ENCODE measurements at regions not wholly inside any gene's neighbourhood (a gene's known extent, or its start where the extent isn't known, plus 50 kb on each side); places are given as distances from the start of the nearest gene placed in this dataset.

DNA sequence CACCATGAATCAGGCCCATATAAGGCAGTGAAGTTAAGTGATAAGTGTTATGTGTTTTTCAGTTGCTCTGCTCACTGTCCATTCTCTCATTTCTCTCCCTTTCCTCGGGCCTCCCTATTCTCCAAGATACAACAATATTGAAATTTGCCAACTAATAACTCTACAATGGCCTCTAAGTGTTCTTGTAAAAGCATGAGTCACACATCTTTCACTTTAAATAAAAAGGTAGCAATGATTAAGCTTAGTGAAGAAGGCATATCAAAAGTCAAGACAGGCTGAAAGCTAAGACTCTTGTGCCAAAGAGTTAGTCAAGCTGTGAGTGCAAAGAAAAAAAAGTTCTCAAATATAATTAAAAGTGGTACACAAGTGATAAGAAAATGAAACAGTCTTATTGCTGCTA is 675.4 kb downstream of the OTOL1 start:
- no peak overlapping the region for H3K27ac ChIP-seq (ENCODE audit: low read depth, low read length)
- no peaks in the 10 kb centered on the region for H3K9me3 ChIP-seq (ENCODE audit: control insufficient read depth, insufficient read depth, low read length)
- no peak overlapping the region for H3K4me3 ChIP-seq (ENCODE audit: low read depth, low read length)
- CTCF ChIA-PET = no interaction called here
- H3K27me3 ChIP-seq (ENCODE audit: control insufficient read depth, insufficient read depth, low read length) = no peaks in the 10 kb centered on the region
- TF ChIP-seq CTCF (IDR thresholded peaks at IDR 0.05; ENCODE audit: low read depth, low read length) = no peak
- no peak for DNase-seq (ENCODE audit: low read depth, low spot score)
- POLR2A ChIA-PET = no interaction called here

GRCh38 chr3:162175145-162175544 is 678.5 kb downstream of the OTOL1 start:
- Histone ChIP-seq H3K9me3 (ENCODE audit: control insufficient read depth, insufficient read depth, low read length) (no peaks in the 10 kb centered on the region), H3K27ac (ENCODE audit: low read depth, low read length) (no peak overlapping the region), H3K27me3 (ENCODE audit: control insufficient read depth, insufficient read depth, low read length) (no peaks in the 10 kb centered on the region), H3K4me3 (ENCODE audit: low read depth, low read length) (no peak overlapping the region)
- DNase-seq (ENCODE audit: low read depth, low spot score) = no peak
- POLR2A ChIA-PET = no interaction called here
- TF ChIP-seq CTCF (IDR thresholded peaks at IDR 0.05; ENCODE audit: low read depth, low read length) = no peak
- CTCF ChIA-PET = no interaction called here

- no peaks in the 10 kb centered on the region for H3K27me3 ChIP-seq (ENCODE audit: control insufficient read depth, insufficient read depth, low read length)
- no peak overlapping the region for H3K4me3 ChIP-seq (ENCODE audit: low read depth, low read length)
- H3K27ac ChIP-seq (ENCODE audit: low read depth, low read length) = no peak overlapping the region
- DNase-seq (ENCODE audit: low read depth, low spot score) = no peak
- H3K9me3 ChIP-seq (ENCODE audit: control insufficient read depth, insufficient read depth, low read length) = no peaks in the 10 kb centered on the region
- TF ChIP-seq CTCF (IDR thresholded peaks at IDR 0.05; ENCODE audit: low read depth, low read length) = no peak
- ChIA-PET CTCF (no interaction called here), POLR2A (no interaction called here)
Measured at GRCh38 chr3:162175878-162176277, 679.3 kb downstream of the OTOL1 start.

- no peak for DNase-seq (ENCODE audit: low read depth, low spot score)
- Histone ChIP-seq H3K4me3 (ENCODE audit: low read depth, low read length) (no peak overlapping the region), H3K9me3 (ENCODE audit: control insufficient read depth, insufficient read depth, low read length) (no peaks in the 10 kb centered on the region), H3K27ac (ENCODE audit: low read depth, low read length) (no peak overlapping the region), H3K27me3 (ENCODE audit: control insufficient read depth, insufficient read depth, low read length) (no peaks in the 10 kb centered on the region)
- CTCF ChIA-PET = interaction anchor here (0.6 kb wide), 1 partner anchor 198 kb away, joined by 5 read pairs; no protein-coding TSS in a partner anchor
- TF ChIP-seq CTCF (IDR thresholded peaks at IDR 0.05; ENCODE audit: low read depth, low read length) = no peak
- POLR2A ChIA-PET = no interaction called here
Measured at GRCh38 chr3:162183440-162183839, 686.8 kb downstream of the OTOL1 start.

GRCh38 chr3:162192340-162193029 is 695.9 kb downstream of the OTOL1 start:
- ChIA-PET POLR2A (no interaction called here), CTCF (no interaction called here)
- DNase-seq (ENCODE audit: low read depth, low spot score) = no peak

More at GRCh38 chr3:162192340-162193029, 695.9 kb downstream of the OTOL1 start:
- Histone ChIP-seq H3K4me3 (ENCODE audit: low read depth, low read length) (no peak overlapping the region), H3K27me3 (ENCODE audit: control insufficient read depth, insufficient read depth, low read length) (no peaks in the 10 kb centered on the region), H3K27ac (ENCODE audit: low read depth, low read length) (no peak overlapping the region), H3K9me3 (ENCODE audit: control insufficient read depth, insufficient read depth, low read length) (no peaks in the 10 kb centered on the region; the same call in 1 of the 2 replicates)
- no peak for TF ChIP-seq CTCF (IDR thresholded peaks at IDR 0.05; ENCODE audit: low read depth, low read length)
